Kasumi-1 (cell line): ENCODE measurements at regions not wholly inside any gene's neighbourhood (a gene's known extent, or its start where the extent isn't known, plus 50 kb on each side); places are given as distances from the start of the nearest gene placed in this dataset.
A peak's percentile ranks its signal among the peaks of the same experiment; 100 is the strongest.
"Not testable (repeated sequence)": the region's sequence is repeated elsewhere in the genome, so short reads cannot be mapped to it uniquely, and the experiment has no call there.

ENCODE experiments used
- DNase-seq, 2 experiments: peaks; one replicate each; lab custom pipeline; 2025; lab: John Stamatoyannopoulos, UW

GRCh38 chr15:69554279-69554961 lies 101.8 kb downstream of the RPLP1 start:
- no peak for DNase-seq

- DNase-seq, result no peak
Measured at GRCh38 chr15:69555080-69555479, 102.5 kb downstream of the RPLP1 start.

- no peak for DNase-seq
Measured at GRCh38 chr15:69556344-69556743, 103.7 kb downstream of the RPLP1 start.

- DNase-seq, result no peak
Measured at GRCh38 chr15:69557020-69557706, 104.5 kb downstream of the RPLP1 start.

GRCh38 chr15:69557707-69558409 lies 105.2 kb downstream of the RPLP1 start:
- no peak for DNase-seq

GRCh38 chr15:69559440-69560190 lies 107.0 kb downstream of the RPLP1 start:
- DNase-seq, result no peak

GRCh38 chr15:69561071-69561784 lies 108.6 kb downstream of the RPLP1 start:
- no peak for DNase-seq

GRCh38 chr15:69562116-69562515 lies 109.5 kb downstream of the RPLP1 start:
- DNase-seq, result no peak

- no peak for DNase-seq
Measured at GRCh38 chr15:69562564-69562963, 109.9 kb downstream of the RPLP1 start.

- no peak for DNase-seq
Measured at GRCh38 chr15:69565066-69565655, 112.5 kb downstream of the RPLP1 start.

- DNase-seq, result not testable (repeated sequence)
Measured at GRCh38 chr15:69567238-69567760, 114.7 kb downstream of the RPLP1 start.

GRCh38 chr15:69568173-69569009 lies 115.8 kb downstream of the RPLP1 start:
- DNase-seq, result no peak

GRCh38 chr15:69570454-69570853 lies 117.8 kb downstream of the RPLP1 start:
- no peak for DNase-seq

- no peak for DNase-seq
Measured at GRCh38 chr15:69570997-69571396, 118.4 kb downstream of the RPLP1 start.

- DNase-seq, result not testable (repeated sequence)
Measured at GRCh38 chr15:69573278-69573677, 120.7 kb downstream of the RPLP1 start.

GRCh38 chr15:69573815-69574475 lies 121.3 kb downstream of the RPLP1 start:
- no peak for DNase-seq

- DNase-seq, result no peak
Measured at GRCh38 chr15:69574506-69574905, 121.9 kb downstream of the RPLP1 start.

GRCh38 chr15:69575387-69575786 lies 122.8 kb downstream of the RPLP1 start:
- no peak for DNase-seq

GRCh38 chr15:69576035-69576526 lies 123.5 kb downstream of the RPLP1 start:
- DNase-seq, result peak; percentile 56 to 75
